Stimulated activated naive B cell treated with anti-CD40 and anti-IgM and Interleukin-4, amounts not matched to agents 10 μg/mL and 1 μg/mL and 100 μg/mL, for 72 hours (primary cell): ENCODE measurements at regions not wholly inside any gene's neighbourhood (a gene's known extent, or its start where the extent isn't known, plus 50 kb on each side); places are given as distances from the start of the nearest gene placed in this dataset.

Source experiments
- ATAC-seq, 2 donors: fragments of 150-1000 bp; cut with Tn5 transposase; replicated peaks; 2 replicates each; pipeline ENCODE4 v1.10.0; 2021; ENCODE audit warnings: moderate library complexity in 1 of 2
- DNase-seq: peaks from one replicate; pipeline ENCODE4 v3.0.0; 2021
- H3K27ac Mint-ChIP-seq: one replicate; pipeline ENCODE4 v1.8.0; 2022; ENCODE audit warnings: mild to moderate bottlenecking, mixed read lengths
- H3K27me3 Mint-ChIP-seq, 2 donors: one replicate each; pipeline ENCODE4 v1.8.0; 2022; ENCODE audit warnings: mixed read lengths in 2 of 2
- H3K36me3 Mint-ChIP-seq, 2 donors: one replicate each; pipeline ENCODE4 v1.8.0; 2022; ENCODE audit warnings: mixed read lengths in 2 of 2, mild to moderate bottlenecking in 1 of 2
- H3K4me1 Mint-ChIP-seq, 2 donors: one replicate each; pipeline ENCODE4 v1.8.0; 2022; ENCODE audit warnings: mixed read lengths in 2 of 2, mild to moderate bottlenecking in 1 of 2
- H3K4me3 Mint-ChIP-seq, 2 donors: one replicate each; pipeline ENCODE4 v1.8.0; 2022; ENCODE audit warnings: mild to moderate bottlenecking in 2 of 2, mixed read lengths in 2 of 2, moderate library complexity in 1 of 2
- H3K9me3 Mint-ChIP-seq, 2 donors: one replicate each; pipeline ENCODE4 v1.8.0; 2022; ENCODE audit warnings: mixed read lengths in 2 of 2, mild to moderate bottlenecking in 1 of 2

DNA sequence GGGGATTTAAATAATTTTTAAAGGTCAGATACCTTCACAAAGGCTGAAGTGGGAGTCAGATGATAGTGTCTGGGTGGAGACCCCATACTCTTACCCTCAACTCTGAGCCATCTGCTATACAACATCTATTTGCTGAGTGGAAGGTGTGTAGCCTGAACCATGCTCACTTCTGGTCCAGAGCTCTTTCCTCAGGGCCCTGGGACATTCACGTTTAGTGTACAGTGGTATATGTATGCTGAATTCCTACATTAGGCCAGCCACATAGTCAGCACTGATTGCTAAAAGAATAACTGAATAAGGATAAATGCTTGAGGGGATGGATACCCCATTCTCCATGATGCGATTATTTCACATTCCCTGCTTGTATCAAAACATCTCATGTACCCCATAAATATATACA is 107.3 kb downstream of the KIF26A start:
- DNase-seq = no peak
- ATAC-seq = no peak
- Mint-ChIP-seq H3K36me3 (peaks cover 0 to 3% of the 10 kb centered on the region in 2 donors), H3K4me3 (no peak overlapping the region), H3K27me3 (peaks cover under 1% of the 10 kb centered on the region in 2 donors), H3K27ac (no peak overlapping the region), H3K4me1 (no peaks in the 10 kb centered on the region), H3K9me3 (peaks cover 6 to 9% of the 10 kb centered on the region in 2 donors)

DNA sequence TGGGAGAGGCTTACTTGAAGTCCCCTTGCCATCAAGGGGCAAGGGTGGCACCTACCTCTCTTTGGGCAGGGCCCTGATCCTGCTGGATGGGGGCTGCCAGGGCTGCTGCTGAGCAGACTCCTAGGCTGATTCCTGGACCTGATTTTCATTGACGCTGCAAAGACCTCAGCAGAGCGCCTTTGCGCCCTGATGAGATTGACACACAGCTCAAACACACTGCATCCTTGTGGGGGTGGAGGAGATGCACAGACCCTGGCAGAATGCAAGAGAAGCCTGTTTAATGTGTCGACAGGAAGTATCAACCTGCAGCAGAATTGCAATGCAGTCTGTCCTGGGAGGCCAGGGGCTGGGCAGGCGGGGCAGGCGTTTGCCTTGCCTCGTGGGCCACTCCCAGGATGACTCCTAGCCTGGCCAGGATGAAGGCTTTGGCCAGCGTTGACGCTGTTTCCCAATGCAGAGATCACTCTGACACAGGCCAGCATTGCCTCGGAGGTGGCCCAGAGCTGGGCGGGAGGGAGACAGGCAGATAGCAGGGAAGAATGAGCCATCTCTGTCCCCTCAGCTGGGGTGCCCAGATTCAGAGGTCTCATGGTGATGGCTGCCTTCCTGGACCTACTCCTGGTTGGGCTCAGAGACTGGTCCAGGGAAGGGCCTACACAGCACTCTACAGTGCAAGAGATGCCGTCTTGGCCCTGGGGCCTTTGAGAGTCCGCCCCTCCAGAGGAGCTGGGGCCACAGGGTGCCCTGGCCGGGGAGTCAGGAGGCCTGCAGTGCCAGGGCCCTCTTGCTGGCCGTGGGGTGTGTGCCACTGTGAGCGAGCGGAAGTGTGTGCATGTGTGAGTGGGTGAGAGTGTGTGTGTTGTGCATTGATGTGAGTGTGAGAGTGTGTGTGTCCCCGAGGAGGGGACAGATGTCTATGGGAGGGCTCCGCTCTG is 108.3 kb downstream of the KIF26A start:
- Mint-ChIP-seq H3K36me3 (peaks cover 0 to 3% of the 10 kb centered on the region in 2 donors), H3K27ac (no peak overlapping the region), H3K4me1 (no peaks in the 10 kb centered on the region), H3K27me3 (no peaks in the 10 kb centered on the region), H3K4me3 (no peak overlapping the region), H3K9me3 (peaks cover 6 to 8% of the 10 kb centered on the region in 2 donors)
- DNase-seq (no peak), ATAC-seq (no peak)

DNA sequence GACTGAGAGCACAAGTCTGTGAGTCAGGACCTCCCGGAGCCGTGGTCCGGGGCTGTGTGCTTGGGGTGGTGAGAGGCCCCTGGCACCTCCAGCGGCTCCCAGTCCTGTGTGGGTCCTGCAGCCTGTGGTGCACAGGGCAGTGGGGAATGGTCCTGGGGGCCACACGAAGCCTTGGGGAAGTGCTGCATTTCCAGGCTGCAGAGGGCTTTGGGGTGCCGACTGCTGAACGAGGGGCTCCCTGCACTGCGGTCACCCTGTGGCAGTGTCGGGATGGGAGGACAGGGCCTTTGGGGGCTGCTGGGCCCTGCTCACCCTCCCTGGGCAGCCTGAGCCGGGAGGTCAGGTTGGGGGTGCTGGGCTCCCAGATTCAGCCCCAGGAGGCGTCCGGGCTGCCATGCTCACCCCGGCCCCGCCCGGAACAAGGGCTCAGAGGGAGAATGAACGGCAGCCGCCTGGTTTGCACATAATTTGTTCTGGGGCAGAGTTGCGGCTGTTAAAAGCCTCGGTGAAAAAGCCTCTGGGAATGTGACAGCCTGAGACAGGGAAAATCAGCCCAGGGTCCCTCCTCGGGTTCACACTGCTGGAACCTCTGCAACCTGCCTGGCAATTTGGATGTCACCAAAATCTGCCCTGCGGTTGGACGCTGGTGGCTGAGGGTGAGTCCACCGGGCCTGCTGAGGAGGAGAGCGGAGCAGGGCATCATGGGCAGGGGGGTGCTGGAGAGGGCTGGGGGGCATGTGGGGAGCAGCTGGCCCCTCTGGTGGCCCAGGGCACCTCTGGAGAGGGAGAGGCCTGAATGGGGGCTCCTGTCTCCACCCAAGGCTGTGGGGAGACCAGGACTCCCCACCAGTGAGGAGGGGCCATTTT is 109.2 kb downstream of the KIF26A start:
- H3K4me3 Mint-ChIP-seq = no peak overlapping the region
- H3K4me1 Mint-ChIP-seq = no peaks in the 10 kb centered on the region
- H3K27me3 Mint-ChIP-seq = no peaks in the 10 kb centered on the region
- ATAC-seq (no peak), DNase-seq (no peak)
- no peak overlapping the region for H3K27ac Mint-ChIP-seq
- H3K9me3 Mint-ChIP-seq = peaks cover 8 to 10% of the 10 kb centered on the region in 2 donors
- H3K36me3 Mint-ChIP-seq = peaks cover 3 to 7% of the 10 kb centered on the region in 2 donors

DNA sequence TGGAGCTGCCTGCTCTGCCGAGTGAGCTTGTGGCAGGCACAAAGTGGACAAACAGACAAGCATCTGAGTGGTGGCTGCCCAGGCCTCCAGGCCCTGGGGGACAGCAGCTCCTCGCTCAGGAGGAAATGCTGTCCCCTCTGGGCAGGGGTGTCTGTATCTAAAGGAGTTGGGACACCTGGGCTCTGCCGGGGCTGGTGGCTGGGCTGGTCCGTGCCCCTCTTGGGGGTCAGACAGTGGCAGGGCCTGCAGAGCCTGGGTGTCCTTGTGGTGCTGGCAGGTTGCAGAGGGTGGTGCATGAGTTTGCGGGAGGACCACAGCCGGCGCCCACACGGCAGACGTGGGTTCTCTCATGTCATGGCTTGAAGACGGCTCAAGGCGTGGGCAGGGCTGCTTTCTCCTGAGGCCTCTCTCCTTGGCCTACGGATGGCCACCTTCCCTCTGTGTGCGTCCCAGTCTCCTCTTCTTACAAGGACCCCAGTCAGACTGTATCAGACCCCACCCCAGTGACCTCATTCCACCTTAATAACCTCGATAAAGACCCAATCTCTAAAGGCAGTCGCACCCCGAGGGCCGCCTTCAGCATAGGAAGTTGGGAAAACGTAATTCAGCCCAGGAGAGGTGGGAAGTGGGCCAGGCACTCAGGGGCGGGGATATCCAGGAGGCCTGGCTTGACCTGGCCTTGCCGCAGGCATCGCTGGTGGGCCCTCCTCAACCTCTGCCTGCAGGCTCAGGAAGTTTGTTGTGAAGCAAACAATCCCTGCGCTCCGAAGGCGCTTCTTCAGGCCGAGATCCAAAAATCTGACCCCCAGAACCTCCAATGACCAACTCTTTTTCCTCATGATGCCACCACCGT is 110.0 kb downstream of the KIF26A start:
- peaks cover 3 to 7% of the 10 kb centered on the region in 2 donors for H3K36me3 Mint-ChIP-seq
- DNase-seq (no peak), ATAC-seq (no peak)
- no peaks in the 10 kb centered on the region for H3K4me1 Mint-ChIP-seq
- H3K27me3 Mint-ChIP-seq = no peaks in the 10 kb centered on the region
- H3K4me3 Mint-ChIP-seq = no peak overlapping the region
- no peak overlapping the region for H3K27ac Mint-ChIP-seq
- H3K9me3 Mint-ChIP-seq = peaks cover 8 to 10% of the 10 kb centered on the region in 2 donors

DNA sequence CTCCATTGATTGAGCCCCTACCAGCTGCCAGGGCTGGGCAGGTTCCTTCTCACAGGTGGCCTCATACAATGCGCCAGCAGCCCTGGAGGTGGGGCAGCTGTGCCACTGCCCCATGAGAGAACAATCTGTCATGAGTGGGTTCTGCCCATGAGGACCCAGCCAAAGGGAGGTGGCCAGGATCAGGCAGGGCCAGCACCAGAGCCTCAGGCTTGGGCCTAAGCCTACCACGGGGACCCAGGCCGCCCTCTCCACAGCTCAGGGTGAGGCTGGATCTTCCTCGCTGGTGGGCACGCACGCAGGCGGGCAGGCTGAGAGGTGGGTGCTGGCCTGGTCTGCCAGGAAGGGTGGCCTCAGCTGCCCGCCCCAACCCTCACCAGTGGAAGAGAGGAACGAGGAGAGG is 110.7 kb downstream of the KIF26A start:
- H3K36me3 Mint-ChIP-seq = peaks cover 1 to 7% of the 10 kb centered on the region in 2 donors
- H3K9me3 Mint-ChIP-seq = peaks cover 8 to 10% of the 10 kb centered on the region in 2 donors
- H3K4me1 Mint-ChIP-seq = no peaks in the 10 kb centered on the region
- no peak overlapping the region for H3K4me3 Mint-ChIP-seq
- peaks cover 0 to 1% of the 10 kb centered on the region in 2 donors for H3K27me3 Mint-ChIP-seq
- DNase-seq = no peak
- no peak overlapping the region for H3K27ac Mint-ChIP-seq
- no peak for ATAC-seq

DNA sequence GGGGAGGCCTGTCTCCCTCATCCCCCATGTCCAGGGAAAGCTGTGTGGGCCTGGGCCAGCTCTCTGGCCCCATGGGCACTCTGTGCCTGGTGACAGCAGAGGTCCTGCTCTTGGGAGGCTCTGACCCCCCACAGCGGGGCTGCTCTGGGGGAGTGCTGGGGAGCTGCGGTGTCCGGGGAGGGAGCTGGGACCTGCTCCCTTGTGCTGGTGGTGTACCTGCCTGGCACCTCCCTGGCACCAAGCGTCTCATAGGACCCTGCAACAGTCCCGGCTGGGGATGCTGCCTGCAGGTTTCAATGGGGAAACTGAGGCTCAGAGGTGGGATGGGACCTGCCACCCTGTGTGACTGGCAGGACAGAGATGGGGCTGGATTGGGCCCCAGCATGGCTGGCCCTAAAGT is 111.3 kb downstream of the KIF26A start:
- Mint-ChIP-seq H3K27me3 (peaks cover 5 to 7% of the 10 kb centered on the region in 2 donors), H3K4me1 (no peaks in the 10 kb centered on the region), H3K4me3 (no peak overlapping the region), H3K36me3 (peaks cover 1 to 7% of the 10 kb centered on the region in 2 donors), H3K9me3 (peaks cover 7 to 10% of the 10 kb centered on the region in 2 donors), H3K27ac (no peak overlapping the region)
- ATAC-seq = no peak
- no peak for DNase-seq

DNA sequence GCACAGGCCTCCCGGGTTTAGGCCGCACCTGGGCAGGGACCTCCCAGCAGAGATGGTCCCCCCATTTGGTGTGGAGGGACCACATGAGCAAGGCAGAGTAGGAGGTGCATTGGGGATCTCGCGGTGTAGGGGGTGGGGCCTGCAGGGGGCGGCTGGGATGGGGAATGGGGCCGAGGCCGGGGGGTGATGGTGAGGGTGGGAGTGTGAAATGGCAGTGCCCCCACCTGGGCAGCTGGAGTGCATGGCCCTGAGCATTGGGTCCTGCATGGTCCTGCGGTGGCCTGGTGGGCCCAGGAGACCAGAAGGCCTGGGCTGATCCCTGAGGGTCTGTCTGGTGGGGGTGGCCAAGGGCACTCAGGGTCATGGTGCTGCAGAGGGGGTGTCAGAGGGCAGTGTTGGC is 111.8 kb downstream of the KIF26A start:
- peaks cover 5 to 7% of the 10 kb centered on the region in 2 donors for H3K27me3 Mint-ChIP-seq
- peaks cover 1 to 7% of the 10 kb centered on the region in 2 donors for H3K36me3 Mint-ChIP-seq
- H3K4me1 Mint-ChIP-seq = no peaks in the 10 kb centered on the region
- no peak for DNase-seq
- no peak for ATAC-seq
- H3K4me3 Mint-ChIP-seq = no peak overlapping the region
- H3K9me3 Mint-ChIP-seq = peaks cover 7 to 10% of the 10 kb centered on the region in 2 donors
- peak overlapping the region; percentile 47 for H3K27ac Mint-ChIP-seq

DNA sequence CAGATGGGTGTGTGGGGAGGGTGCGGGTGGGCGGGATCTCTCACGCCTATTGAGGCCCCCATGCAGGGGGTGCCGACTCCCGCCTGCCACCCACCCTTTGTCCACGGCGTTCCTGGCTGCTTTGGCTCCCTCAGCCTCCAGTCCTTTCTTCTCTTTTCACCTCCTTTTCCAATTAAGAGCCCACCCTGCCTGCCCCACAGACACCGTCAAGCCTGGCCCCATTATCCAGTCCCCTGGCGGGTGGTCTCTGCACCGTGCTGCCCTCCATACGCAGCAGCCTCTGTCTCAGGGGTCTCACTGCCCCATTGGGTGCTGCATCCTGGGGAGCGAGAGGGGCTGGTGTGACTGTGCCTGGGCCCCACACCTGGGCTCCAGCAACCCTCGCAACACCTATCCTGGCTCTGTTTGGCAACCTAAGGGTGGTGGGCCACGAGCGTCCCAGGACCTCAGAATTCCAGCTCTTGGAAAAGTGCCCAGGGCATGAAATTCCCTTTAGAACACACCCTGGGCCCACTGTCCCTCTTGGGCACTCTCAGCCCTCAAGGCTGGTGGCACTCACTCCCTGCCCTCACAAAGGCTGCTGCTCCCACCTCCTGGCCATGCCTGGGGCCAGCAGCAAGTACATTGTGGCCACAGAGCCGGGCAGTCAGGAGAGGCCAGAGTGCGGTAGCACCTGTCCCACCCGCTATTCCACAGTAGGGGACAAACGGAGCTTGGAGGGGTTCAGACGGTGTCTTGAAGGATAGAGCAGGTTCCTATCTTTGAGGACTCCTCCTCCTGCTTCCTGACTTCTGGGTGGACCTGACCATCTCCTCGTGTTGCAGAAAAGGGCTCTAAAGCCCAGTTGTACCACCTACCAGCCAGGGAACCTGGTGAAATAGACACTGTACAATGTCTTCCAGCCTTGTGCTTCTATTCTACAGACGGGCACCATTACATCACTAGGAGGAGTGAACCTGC is 114.1 kb downstream of the KIF26A start:
- no peak overlapping the region for H3K4me3 Mint-ChIP-seq
- peaks cover 1 to 7% of the 10 kb centered on the region in 2 donors for H3K36me3 Mint-ChIP-seq
- no peaks in the 10 kb centered on the region for H3K4me1 Mint-ChIP-seq
- ATAC-seq = no peak
- peak overlapping the region; percentile 76 for H3K27ac Mint-ChIP-seq
- peaks cover 7 to 16% of the 10 kb centered on the region in 2 donors for H3K9me3 Mint-ChIP-seq
- no peak for DNase-seq
- peaks cover 22 to 30% of the 10 kb centered on the region in 2 donors for H3K27me3 Mint-ChIP-seq

DNA sequence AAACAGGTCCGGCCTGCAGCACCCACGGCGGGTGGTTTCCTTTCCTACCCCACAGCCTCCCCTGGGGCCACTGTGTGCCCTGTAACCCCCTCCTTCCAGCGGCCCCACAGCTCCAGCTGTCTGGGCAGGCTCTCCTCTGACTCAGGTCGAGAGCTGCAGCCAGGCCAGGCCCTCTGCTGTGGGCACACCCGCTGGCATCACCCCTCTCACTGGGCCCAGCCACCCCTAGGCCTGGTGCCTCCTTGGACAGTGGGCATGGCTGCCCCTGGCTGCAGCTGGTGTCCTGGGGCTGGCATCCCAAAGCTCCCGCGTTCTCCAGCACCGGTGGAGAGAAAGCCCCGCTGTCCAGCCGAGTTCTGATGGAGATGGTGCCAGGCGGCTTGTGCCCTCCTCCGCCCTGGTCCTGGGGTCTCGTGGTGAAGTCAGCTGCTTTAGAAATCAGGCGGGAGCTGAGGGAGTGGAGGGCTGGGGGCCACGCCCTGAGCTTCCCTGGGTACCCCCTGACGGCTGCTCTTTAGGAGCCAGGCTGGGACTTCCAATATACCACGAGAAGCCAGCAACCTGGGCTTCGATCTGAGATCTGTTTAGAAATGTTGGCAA is 114.9 kb downstream of the KIF26A start:
- ATAC-seq = no peak
- Mint-ChIP-seq H3K4me1 (no peaks in the 10 kb centered on the region), H3K36me3 (peaks cover 1 to 7% of the 10 kb centered on the region in 2 donors), H3K9me3 (peaks cover 7 to 16% of the 10 kb centered on the region in 2 donors), H3K27me3 (peaks cover 28 to 37% of the 10 kb centered on the region in 2 donors), H3K4me3 (no peak overlapping the region), H3K27ac (no peak overlapping the region)
- DNase-seq = no peak

DNA sequence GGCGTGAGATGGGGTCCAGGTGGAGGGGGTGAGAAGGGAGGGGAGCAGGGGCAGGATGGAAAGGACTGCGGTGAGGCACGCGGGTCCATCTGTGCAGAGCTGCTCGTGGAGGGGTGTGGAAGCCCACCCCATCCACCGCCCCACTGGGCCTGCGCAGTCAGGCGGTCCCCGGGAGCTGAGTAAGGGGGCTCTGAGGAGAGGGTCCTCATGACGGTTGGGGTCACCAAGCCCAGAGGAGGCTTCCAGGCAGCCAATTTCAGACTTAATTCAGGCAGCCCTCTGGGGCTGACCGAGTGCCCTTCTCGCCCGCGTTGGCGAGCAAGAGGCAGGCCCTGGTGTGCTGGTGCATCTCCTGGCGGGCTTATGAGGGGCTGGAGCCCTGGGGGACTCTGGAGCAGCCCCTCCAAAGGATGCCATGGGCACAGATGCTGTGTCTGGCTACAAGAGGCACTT is 115.5 kb downstream of the KIF26A start:
- no peak for DNase-seq
- no peak for ATAC-seq
- Mint-ChIP-seq H3K27ac (no peak overlapping the region), H3K9me3 (peaks cover 7 to 16% of the 10 kb centered on the region in 2 donors), H3K4me3 (no peak overlapping the region), H3K36me3 (peaks cover 1 to 7% of the 10 kb centered on the region in 2 donors), H3K27me3 (peaks cover 28 to 37% of the 10 kb centered on the region in 2 donors), H3K4me1 (no peaks in the 10 kb centered on the region)

DNA sequence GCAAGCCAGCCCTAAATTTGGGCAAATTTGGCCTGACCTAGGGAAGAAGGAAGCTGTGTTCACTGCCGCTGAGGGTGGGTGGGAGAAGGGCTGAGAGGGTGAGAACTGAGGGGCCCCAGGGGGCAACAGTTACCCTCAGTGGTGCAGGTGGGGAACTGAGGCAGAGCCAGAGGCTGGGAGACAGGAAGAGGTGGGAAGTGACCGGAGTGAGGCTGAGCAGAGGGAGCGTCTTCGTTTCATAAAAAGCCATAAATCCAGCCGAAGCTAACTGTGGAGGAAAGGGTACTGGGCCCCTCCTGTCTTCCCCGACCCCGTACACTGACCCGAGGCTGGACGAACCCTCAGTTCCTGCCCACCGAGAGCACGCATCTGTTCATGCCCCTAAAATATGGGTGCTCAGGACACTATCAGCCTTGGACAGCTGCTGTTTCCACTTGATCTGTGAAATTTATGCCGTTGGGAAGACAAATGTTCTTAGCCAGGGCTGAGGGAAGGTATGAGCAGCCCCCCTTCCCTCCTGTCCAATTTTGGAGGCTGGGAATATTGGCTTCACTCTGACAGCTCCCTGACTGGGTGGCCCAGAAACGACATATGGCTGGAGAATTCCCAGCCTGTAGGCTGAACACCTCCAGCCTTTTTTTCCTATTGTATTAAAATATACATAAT is 116.5 kb downstream of the KIF26A start:
- ATAC-seq (no peak), DNase-seq (no peak)
- Mint-ChIP-seq H3K27me3 (peaks cover 29 to 37% of the 10 kb centered on the region in 2 donors), H3K4me1 (no peaks in the 10 kb centered on the region), H3K27ac (no peak overlapping the region), H3K9me3 (peaks cover 7 to 16% of the 10 kb centered on the region in 2 donors), H3K36me3 (peaks cover 1 to 7% of the 10 kb centered on the region in 2 donors), H3K4me3 (no peak overlapping the region)

DNA sequence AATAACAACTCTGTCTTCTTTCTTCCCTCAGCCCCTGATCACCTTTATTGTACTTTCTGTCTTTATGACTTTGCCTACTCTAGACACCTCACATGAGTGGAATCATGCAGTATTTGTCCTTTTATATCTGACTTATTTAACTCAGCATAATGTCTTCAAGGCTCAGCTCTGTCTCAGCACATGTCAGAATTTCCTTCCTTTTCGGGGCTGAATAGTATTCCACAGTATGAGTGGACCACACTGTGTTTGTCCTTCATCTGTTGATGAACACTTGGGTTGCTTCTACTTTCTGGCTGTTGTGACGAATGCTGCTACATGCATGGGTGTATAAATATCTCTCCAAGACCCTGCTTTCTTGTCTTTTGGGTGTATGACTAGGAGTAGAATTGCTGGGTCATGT is 117.6 kb downstream of the KIF26A start:
- no peak for DNase-seq
- H3K27me3 Mint-ChIP-seq = peaks cover 33 to 37% of the 10 kb centered on the region in 2 donors
- no peak for ATAC-seq
- H3K4me3 Mint-ChIP-seq = no peak overlapping the region
- H3K4me1 Mint-ChIP-seq = peaks cover 0 to 4% of the 10 kb centered on the region in 2 donors
- H3K27ac Mint-ChIP-seq = no peak overlapping the region
- H3K9me3 Mint-ChIP-seq = peaks cover 8 to 19% of the 10 kb centered on the region in 2 donors
- H3K36me3 Mint-ChIP-seq = peaks cover 0 to 7% of the 10 kb centered on the region in 2 donors
